ENCODE measurements at regions not wholly inside any gene's neighbourhood (a gene's known extent, or its start where the extent isn't known, plus 50 kb on each side); places are given as distances from the start of the nearest gene placed in this dataset.

- Histone ChIP-seq H4K5ac (ENCODE audit: insufficient read length, low read depth, low read length) (no peak overlapping the region), H2BK5ac (ENCODE audit: insufficient read length, low read length) (no peak overlapping the region), H3K56ac (ENCODE audit: insufficient read length, low read depth, low read length) (no peak overlapping the region), H3K4ac (ENCODE audit: low read depth, low read length) (no peak overlapping the region), H2AK5ac (ENCODE audit: insufficient read length, low read length) (no peak overlapping the region), H3K79me1 (ENCODE audit: insufficient read depth, low read depth, low read length, poor library complexity, severe bottlenecking) (no peaks in the 10 kb centered on the region), H3K14ac (ENCODE audit: insufficient read depth, low read length) (no peak overlapping the region), H4K20me1 (ENCODE audit: control insufficient read depth, insufficient read depth, insufficient read length) (no peaks in the 10 kb centered on the region), H2BK15ac (ENCODE audit: low read depth, low read length) (no peak overlapping the region), H3K4me2 (ENCODE audit: insufficient read depth, insufficient read length, low read length) (no peak overlapping the region), H4K91ac (ENCODE audit: insufficient read length, low read depth, low read length) (no peak overlapping the region), H4K8ac (replicated peaks; ENCODE audit: insufficient read length, low read depth, low read length) (no peak overlapping the region), H3K18ac (ENCODE audit: insufficient read length, low read depth, low read length) (no peak overlapping the region), H3K9me3 (ENCODE audit: control insufficient read depth, low read depth, low read length) (no peaks in the 10 kb centered on the region), H2BK20ac (ENCODE audit: low read depth, low read length, poor library complexity, severe bottlenecking) (no peak overlapping the region), H3K4me1 (ENCODE audit: insufficient read depth, low read length) (no peaks in the 10 kb centered on the region), H3K23me2 (ENCODE audit: insufficient read length, low read depth, low read length, poor library complexity, severe bottlenecking) (no peaks in the 10 kb centered on the region), H3T11ph (ENCODE audit: low read length) (no peak overlapping the region), H2BK120ac (ENCODE audit: low read depth, low read length, poor library complexity, severe bottlenecking) (no peak overlapping the region), H3K27me3 (ENCODE audit: insufficient read depth, low read length) (0 out of 2 replicates have a peak, but pooled peaks cover 2% of the 10 kb centered on the region), H3K27ac (ENCODE audit: insufficient read length, low read depth, low read length) (no peak overlapping the region), H3K9ac (ENCODE audit: extremely low read depth, insufficient read length, low read length) (no peak overlapping the region), H2AFZ (ENCODE audit: low read length) (no peak overlapping the region), H3K79me2 (ENCODE audit: insufficient read depth, low read length) (no peaks in the 10 kb centered on the region), H2BK12ac (ENCODE audit: insufficient read length, low read depth, low read length) (no peak overlapping the region), H3K23ac (ENCODE audit: insufficient read length, low read depth, low read length) (no peak overlapping the region)
- WGBS (ENCODE audit: extremely low coverage, insufficient read length, low lambda C conversion rate), result no CpG with 5 or more reads among the region's 1 CpG
- Mint-ChIP-seq H3K36me3 (ENCODE audit: insufficient read depth in 1 of 3, low read depth in 3 of 3) (peaks cover 0 to under 1% (median under 1%) of the 10 kb centered on the region in 3 experiments; a peak in 1 of 7 replicates), H3K4me3 (no peak overlapping the region), H3K27ac (no peak overlapping the region), H3K27me3 (ENCODE audit: low read depth) (peaks cover 12% of the 10 kb centered on the region), H3K4me1 (peaks cover 5 to 15% of the 10 kb centered on the region in 2 experiments), H3K9me3 (peaks cover 1 to 6% of the 10 kb centered on the region in 2 experiments)
- DNase-seq, result no peak
- no peak for TF ChIP-seq CTCF (conservative IDR thresholded peaks at IDR 0.05)
Measured at GRCh38 chr9:38328765-38329164, 63.7 kb upstream of the ALDH1B1 start.

Measured in H9 (cell line).